ENCODE measurements at regions not wholly inside any gene's neighbourhood (a gene's known extent, or its start where the extent isn't known, plus 50 kb on each side); places are given as distances from the start of the nearest gene placed in this dataset.
"Not testable (repeated sequence)": the region's sequence is repeated elsewhere in the genome, so short reads cannot be mapped to it uniquely, and the experiment has no call there.

- DNase-seq: no peak
Observed at GRCh38 chr4:177957596-177958360, 515.5 kb upstream of the AGA start.

DNA sequence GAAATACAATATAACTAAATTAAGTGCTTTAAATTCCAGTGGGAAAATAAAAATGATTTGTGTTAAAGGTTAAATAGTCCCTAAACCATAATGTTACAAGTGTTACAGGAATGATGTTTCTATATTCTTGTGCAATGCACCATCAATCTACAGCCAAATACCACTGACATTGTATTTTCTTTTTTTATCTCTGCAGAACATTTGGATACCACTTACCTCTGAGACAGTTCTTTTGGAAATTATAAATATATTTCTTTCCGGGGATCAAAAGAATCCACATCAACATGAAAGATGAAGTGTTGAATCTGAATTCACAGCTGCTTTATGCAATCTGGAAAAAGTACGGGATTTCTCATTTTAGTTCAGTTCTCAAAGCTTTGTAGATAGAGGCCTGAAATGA, 518.3 kb upstream of the AGA start:
- no peak for DNase-seq

- no peak for DNase-seq
Observed at GRCh38 chr4:177961761-177962380, 519.6 kb upstream of the AGA start.

DNA sequence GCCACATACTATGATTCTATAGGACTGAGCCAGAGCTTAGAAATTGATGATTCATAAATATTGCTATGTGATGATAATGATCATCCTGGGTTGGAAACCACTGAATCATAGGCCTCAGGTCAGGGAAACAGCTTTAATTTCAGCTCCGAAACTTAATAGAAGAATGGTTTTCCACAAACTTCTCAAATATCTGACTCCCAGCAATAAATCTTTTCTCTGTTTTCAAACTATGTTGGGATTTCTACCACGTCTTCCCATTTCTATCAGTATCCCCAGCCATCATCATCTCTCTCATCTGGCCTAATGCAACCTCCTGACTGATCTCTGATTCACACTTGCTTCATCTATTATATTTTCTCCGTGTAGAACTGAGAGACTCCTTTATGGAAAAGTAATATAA, 521.8 kb upstream of the AGA start:
- DNase-seq: no peak

DNA sequence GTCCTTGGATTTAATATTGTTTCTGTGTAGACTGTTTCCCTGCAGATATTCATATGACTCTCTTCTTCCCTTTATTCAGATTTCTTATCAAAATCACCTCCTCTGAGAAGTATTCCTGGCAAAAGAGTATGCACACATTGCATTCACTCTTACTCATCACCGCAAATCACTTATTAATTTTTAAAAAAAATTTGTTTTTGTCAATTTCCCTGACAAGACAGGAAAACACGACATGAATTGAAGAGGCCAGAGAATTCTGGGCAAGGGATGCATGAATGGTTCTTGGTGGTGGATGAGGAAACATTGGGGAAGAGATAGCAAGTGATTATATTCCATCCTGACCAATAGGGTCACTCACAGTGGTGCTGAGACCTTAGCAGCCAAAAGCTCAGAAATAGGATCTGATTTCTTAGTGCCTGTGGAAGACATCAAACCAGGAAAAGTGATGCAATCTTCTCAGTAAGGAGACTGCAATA, 522.5 kb upstream of the AGA start:
- no peak for DNase-seq

- DNase-seq: no peak
Observed at GRCh38 chr4:177967328-177967727, 525.1 kb upstream of the AGA start.

GRCh38 chr4:177968817-177969442, 526.7 kb upstream of the AGA start:
- DNase-seq: no peak

- no peak for DNase-seq
Observed at GRCh38 chr4:177974461-177974860, 532.2 kb upstream of the AGA start.

- no peak for DNase-seq
Observed at GRCh38 chr4:177975315-177975987, 533.2 kb upstream of the AGA start.

GRCh38 chr4:177986236-177986635, 544.0 kb upstream of the AGA start:
- no peak for DNase-seq

DNA sequence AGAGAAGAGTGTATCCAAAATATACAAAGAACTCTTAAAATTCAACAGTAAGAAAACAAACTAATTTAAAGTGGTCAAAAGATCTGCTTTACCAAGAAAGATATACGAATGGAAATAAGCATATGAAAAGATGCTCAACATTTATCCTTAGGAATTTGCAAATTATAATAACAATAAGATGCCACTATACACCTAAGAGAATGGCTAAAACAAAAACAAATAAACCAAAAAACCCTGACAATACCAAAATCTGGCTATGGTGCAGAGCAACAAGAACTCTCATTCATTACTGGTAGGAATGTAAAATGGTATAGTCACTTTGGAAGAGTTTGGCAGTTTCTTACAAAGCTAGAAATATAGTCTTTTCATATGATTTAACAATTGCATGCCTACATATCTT, 545.7 kb upstream of the AGA start:
- DNase-seq: no peak

DNA sequence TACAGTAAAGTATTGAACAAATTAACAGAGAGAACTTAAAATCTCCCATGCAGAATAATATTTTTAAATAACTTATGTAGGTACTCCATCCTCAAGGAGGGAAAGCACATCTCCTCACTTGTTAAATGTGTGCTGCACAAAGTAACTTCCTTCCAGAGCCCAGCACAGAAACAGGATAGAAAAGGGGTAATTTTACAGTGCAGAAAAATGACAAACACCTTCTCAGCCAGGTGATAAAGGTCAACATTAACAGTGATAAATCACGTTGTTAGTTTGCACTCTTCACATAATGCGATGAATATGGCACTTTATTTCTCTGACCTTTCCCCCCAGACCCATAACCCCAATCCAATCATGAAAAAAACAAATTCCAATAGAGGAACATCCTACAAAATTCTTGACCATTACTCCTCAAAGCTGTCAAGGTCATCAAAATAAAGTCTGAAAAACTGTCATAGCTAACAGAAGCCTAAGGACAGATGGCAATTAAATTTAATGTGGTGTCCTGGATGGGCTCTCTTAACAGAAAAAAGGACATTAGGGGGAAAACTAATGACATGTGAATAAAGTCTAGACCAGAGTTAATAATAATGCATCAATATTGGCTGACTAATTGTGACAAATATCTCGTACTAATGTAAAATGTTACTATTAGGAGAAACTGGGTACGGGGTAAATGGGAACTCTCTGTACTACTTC, 547.4 kb upstream of the AGA start:
- no peak for DNase-seq

- no peak for DNase-seq
Observed at GRCh38 chr4:178003098-178003657, 560.9 kb upstream of the AGA start.

- no peak for DNase-seq
Observed at GRCh38 chr4:178010596-178010995, 568.4 kb upstream of the AGA start.

- DNase-seq: not testable (repeated sequence)
Observed at GRCh38 chr4:178015046-178015445, 572.8 kb upstream of the AGA start.

GRCh38 chr4:178026999-178027398, 584.8 kb upstream of the AGA start:
- DNase-seq: no peak

DNA sequence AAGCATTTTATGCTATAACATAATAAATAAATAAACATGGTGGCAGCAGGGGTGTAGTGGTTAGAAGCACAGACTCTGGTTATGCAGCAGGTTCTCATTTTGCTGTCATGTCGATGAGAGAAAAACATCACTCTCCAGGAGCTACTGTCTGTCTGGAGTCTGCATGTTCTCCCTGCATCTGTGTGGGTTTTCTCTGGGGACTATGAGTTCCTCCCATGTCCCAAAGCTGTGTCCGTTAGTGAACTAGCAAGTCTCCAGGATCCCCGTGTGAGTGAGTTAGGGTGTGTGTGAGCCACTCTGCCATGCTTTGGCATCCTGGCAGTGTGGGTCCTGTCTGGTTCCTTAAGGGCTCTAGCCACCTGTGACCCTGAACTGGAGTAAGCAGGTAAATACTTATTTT, 585.6 kb upstream of the AGA start:
- no peak for DNase-seq

DNA sequence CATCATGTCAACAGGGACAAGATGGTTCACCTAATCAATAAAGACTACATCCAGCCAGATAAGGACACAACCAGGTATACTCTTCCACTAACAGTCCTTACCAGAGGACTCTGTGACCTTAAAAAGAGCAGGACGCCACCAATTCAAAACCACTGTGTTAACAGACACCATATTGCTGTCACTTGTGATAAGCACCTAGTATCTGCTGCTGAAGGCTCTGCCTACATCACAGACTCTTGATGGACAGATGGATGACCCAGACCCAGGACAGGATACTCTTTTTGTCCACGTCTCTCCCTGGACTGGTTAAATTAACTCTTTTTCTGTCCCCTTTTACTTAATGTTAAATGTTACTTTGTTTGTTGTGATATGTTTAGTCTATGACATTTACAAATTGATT, 586.2 kb upstream of the AGA start:
- no peak for DNase-seq

GRCh38 chr4:178037459-178038214, 595.4 kb upstream of the AGA start:
- no peak for DNase-seq

- no peak for DNase-seq
Observed at GRCh38 chr4:178056996-178057395, 614.8 kb upstream of the AGA start.

GRCh38 chr4:178063568-178063967, 621.3 kb upstream of the AGA start:
- DNase-seq: no peak
